ENCODE measurements at regions not wholly inside any gene's neighbourhood (a gene's known extent, or its start where the extent isn't known, plus 50 kb on each side); places are given as distances from the start of the nearest gene placed in this dataset.

DNA sequence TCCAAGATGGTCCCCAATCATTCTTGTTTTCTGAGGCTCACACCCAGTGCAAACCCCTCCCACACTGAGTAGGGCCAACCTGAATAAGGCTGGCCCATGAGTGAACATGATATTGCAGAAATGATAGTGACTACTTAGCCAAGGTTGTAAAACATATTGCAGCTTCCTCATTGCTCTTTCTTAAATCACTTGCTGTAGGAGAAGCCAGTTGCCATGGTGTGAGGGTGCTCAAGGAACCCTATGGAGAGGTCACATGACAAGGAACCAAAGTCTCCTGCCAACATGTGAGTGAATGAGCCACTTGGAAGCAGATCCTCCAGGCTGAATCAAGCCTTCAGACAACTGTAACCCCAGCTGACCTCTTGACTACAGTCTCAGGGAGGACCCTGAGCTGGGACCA lies 191.4 kb downstream of the RGS9 start:
- Histone ChIP-seq H3K9me3 (ENCODE audit: control insufficient read depth in 2 of 2, low read length in 2 of 2) (peaks cover 0 to 3% of the 10 kb centered on the region in 2 donors), H3K9ac (ENCODE audit: low read depth in 1 of 2, low read length in 2 of 2) (no peak overlapping the region), H3K27ac (ENCODE audit: low read depth in 2 of 2, low read length in 2 of 2) (peak overlapping the region in 1 of 2 donors; percentile 33), H3K4me1 (ENCODE audit: control insufficient read depth in 2 of 2, insufficient read depth in 2 of 2, low read length in 2 of 2) (peaks cover 0 to 11% of the 10 kb centered on the region in 2 donors), H3K27me3 (ENCODE audit: control insufficient read depth in 2 of 2, insufficient read depth in 2 of 2, low read length in 2 of 2) (no peaks in the 10 kb centered on the region), H3K36me3 (ENCODE audit: control insufficient read depth in 2 of 2, insufficient read depth in 2 of 2, low read length in 2 of 2) (no peaks in the 10 kb centered on the region), H3K4me3 (ENCODE audit: low read length in 2 of 2) (no peak overlapping the region)

- peaks cover 0 to 3% of the 10 kb centered on the region in 2 donors for H3K9me3 ChIP-seq (ENCODE audit: control insufficient read depth in 2 of 2, low read length in 2 of 2)
- H3K27me3 ChIP-seq (ENCODE audit: control insufficient read depth in 2 of 2, insufficient read depth in 2 of 2, low read length in 2 of 2), result no peaks in the 10 kb centered on the region
- no peak overlapping the region for H3K9ac ChIP-seq (ENCODE audit: low read depth in 1 of 2, low read length in 2 of 2)
- no peaks in the 10 kb centered on the region for H3K36me3 ChIP-seq (ENCODE audit: control insufficient read depth in 2 of 2, insufficient read depth in 2 of 2, low read length in 2 of 2)
- H3K4me1 ChIP-seq (ENCODE audit: control insufficient read depth in 2 of 2, insufficient read depth in 2 of 2, low read length in 2 of 2), result peaks cover 0 to 11% of the 10 kb centered on the region in 2 donors
- H3K4me3 ChIP-seq (ENCODE audit: low read length in 2 of 2), result no peak overlapping the region
- H3K27ac ChIP-seq (ENCODE audit: low read depth in 2 of 2, low read length in 2 of 2), result no peak overlapping the region
Measured at GRCh38 chr17:65324611-65325342, 187.6 kb downstream of the RGS9 start.

DNA sequence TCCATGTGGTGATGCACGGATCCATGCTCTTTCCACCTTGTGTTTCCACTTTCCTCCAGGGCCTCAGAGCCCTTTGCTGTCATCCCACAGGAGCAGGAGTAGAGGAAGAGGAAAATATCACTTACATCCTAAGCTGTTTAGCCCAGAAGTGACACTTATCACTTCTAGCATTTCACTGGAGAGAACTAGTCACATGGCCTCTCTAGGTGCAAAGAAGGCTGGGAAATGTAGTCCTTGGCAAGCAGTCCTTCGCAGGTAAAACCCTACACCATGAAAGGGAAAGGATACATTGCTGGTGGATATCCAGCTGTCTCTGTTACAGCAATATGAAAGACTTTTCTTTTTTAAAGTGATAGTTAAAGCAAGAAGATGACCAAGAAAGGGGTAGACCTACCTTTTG lies 185.9 kb downstream of the RGS9 start:
- no peaks in the 10 kb centered on the region for H3K36me3 ChIP-seq (ENCODE audit: control insufficient read depth in 2 of 2, insufficient read depth in 2 of 2, low read length in 2 of 2)
- peaks cover 0 to 4% of the 10 kb centered on the region in 2 donors for H3K4me1 ChIP-seq (ENCODE audit: control insufficient read depth in 2 of 2, insufficient read depth in 2 of 2, low read length in 2 of 2)
- H3K9me3 ChIP-seq (ENCODE audit: control insufficient read depth in 2 of 2, low read length in 2 of 2), result peaks cover 0 to under 1% of the 10 kb centered on the region in 2 donors

DNA sequence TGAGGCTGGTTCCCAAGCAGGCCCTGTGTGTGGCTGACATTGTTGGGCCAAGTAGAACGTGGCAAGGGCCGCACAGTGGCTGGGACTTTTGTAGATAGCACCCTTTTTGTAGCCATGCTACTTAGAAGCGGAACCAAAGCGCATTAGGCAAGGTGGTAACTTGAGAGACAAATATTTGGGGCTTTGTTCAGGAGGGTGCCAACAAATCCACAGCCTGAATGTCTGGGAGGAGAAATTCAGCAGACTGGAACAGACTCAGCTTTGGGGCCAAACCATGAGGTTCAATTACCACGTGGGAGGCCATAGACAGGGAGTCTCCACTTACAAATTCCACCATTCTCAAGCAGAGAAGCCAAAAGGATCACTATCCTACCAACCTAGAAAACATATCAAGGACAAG lies 183.7 kb downstream of the RGS9 start:
- Histone ChIP-seq H3K27ac (ENCODE audit: low read depth in 2 of 2, low read length in 2 of 2) (no peak overlapping the region), H3K4me3 (ENCODE audit: low read length in 2 of 2) (no peak overlapping the region), H3K4me1 (ENCODE audit: control insufficient read depth in 2 of 2, insufficient read depth in 2 of 2, low read length in 2 of 2) (peaks cover 0 to 4% of the 10 kb centered on the region in 2 donors), H3K9me3 (ENCODE audit: control insufficient read depth in 2 of 2, low read length in 2 of 2) (no peaks in the 10 kb centered on the region), H3K36me3 (ENCODE audit: control insufficient read depth in 2 of 2, insufficient read depth in 2 of 2, low read length in 2 of 2) (no peaks in the 10 kb centered on the region), H3K9ac (ENCODE audit: low read depth in 1 of 2, low read length in 2 of 2) (no peak overlapping the region), H3K27me3 (ENCODE audit: control insufficient read depth in 2 of 2, insufficient read depth in 2 of 2, low read length in 2 of 2) (no peaks in the 10 kb centered on the region)

More for the DNA sequence above, 185.9 kb downstream of the RGS9 start:
- Histone ChIP-seq H3K4me3 (ENCODE audit: low read length in 2 of 2) (no peak overlapping the region), H3K27ac (ENCODE audit: low read depth in 2 of 2, low read length in 2 of 2) (no peak overlapping the region), H3K27me3 (ENCODE audit: control insufficient read depth in 2 of 2, insufficient read depth in 2 of 2, low read length in 2 of 2) (no peaks in the 10 kb centered on the region), H3K9ac (ENCODE audit: low read depth in 1 of 2, low read length in 2 of 2) (no peak overlapping the region)

DNA sequence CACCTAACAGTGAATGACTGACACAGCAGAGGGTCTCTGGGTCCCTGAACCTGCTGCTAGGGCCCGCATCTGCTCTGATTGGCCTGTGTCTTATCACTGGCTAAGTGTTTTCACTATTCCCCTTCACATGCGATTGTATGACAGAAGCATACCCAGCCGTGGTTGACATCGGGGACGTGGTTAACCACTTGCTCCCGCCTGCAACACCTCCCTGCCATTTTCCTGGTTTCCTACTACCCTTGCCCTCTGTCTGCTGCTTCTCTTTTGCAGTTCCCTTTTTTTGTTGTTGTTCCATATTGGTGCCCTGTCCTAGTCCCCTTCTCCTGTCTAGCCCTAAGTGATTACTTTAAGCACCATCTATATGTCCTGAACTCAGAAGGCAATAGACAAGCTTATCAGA lies 177.0 kb downstream of the RGS9 start:
- Histone ChIP-seq H3K27ac (ENCODE audit: low read depth in 2 of 2, low read length in 2 of 2) (no peak overlapping the region), H3K4me3 (ENCODE audit: low read length in 2 of 2) (no peak overlapping the region), H3K4me1 (ENCODE audit: control insufficient read depth in 2 of 2, insufficient read depth in 2 of 2, low read length in 2 of 2) (peaks cover 0 to 3% of the 10 kb centered on the region in 2 donors), H3K27me3 (ENCODE audit: control insufficient read depth in 2 of 2, insufficient read depth in 2 of 2, low read length in 2 of 2) (peaks cover 0 to 4% of the 10 kb centered on the region in 2 donors), H3K9me3 (ENCODE audit: control insufficient read depth in 2 of 2, low read length in 2 of 2) (no peaks in the 10 kb centered on the region), H3K36me3 (ENCODE audit: control insufficient read depth in 2 of 2, insufficient read depth in 2 of 2, low read length in 2 of 2) (no peaks in the 10 kb centered on the region), H3K9ac (ENCODE audit: low read depth in 1 of 2, low read length in 2 of 2) (no peak overlapping the region)

GRCh38 chr17:65312718-65313377 lies 175.7 kb downstream of the RGS9 start:
- H3K27me3 ChIP-seq (ENCODE audit: control insufficient read depth in 2 of 2, insufficient read depth in 2 of 2, low read length in 2 of 2), result peaks cover 0 to 4% of the 10 kb centered on the region in 2 donors
- H3K9ac ChIP-seq (ENCODE audit: low read depth in 1 of 2, low read length in 2 of 2), result no peak overlapping the region
- H3K4me1 ChIP-seq (ENCODE audit: control insufficient read depth in 2 of 2, insufficient read depth in 2 of 2, low read length in 2 of 2), result peaks cover 0 to 3% of the 10 kb centered on the region in 2 donors
- no peaks in the 10 kb centered on the region for H3K9me3 ChIP-seq (ENCODE audit: control insufficient read depth in 2 of 2, low read length in 2 of 2)
- no peak overlapping the region for H3K27ac ChIP-seq (ENCODE audit: low read depth in 2 of 2, low read length in 2 of 2)
- no peaks in the 10 kb centered on the region for H3K36me3 ChIP-seq (ENCODE audit: control insufficient read depth in 2 of 2, insufficient read depth in 2 of 2, low read length in 2 of 2)
- H3K4me3 ChIP-seq (ENCODE audit: low read length in 2 of 2), result no peak overlapping the region

- no peak overlapping the region for H3K4me3 ChIP-seq (ENCODE audit: low read length in 2 of 2)
- H3K36me3 ChIP-seq (ENCODE audit: control insufficient read depth in 2 of 2, insufficient read depth in 2 of 2, low read length in 2 of 2), result no peaks in the 10 kb centered on the region
- no peaks in the 10 kb centered on the region for H3K9me3 ChIP-seq (ENCODE audit: control insufficient read depth in 2 of 2, low read length in 2 of 2)
- H3K9ac ChIP-seq (ENCODE audit: low read depth in 1 of 2, low read length in 2 of 2), result no peak overlapping the region
- H3K27ac ChIP-seq (ENCODE audit: low read depth in 2 of 2, low read length in 2 of 2), result no peak overlapping the region
- H3K4me1 ChIP-seq (ENCODE audit: control insufficient read depth in 2 of 2, insufficient read depth in 2 of 2, low read length in 2 of 2), result peaks cover 0 to 3% of the 10 kb centered on the region in 2 donors
- H3K27me3 ChIP-seq (ENCODE audit: control insufficient read depth in 2 of 2, insufficient read depth in 2 of 2, low read length in 2 of 2), result peaks cover 0 to 4% of the 10 kb centered on the region in 2 donors
Measured at GRCh38 chr17:65311261-65311660, 174.1 kb downstream of the RGS9 start.

DNA sequence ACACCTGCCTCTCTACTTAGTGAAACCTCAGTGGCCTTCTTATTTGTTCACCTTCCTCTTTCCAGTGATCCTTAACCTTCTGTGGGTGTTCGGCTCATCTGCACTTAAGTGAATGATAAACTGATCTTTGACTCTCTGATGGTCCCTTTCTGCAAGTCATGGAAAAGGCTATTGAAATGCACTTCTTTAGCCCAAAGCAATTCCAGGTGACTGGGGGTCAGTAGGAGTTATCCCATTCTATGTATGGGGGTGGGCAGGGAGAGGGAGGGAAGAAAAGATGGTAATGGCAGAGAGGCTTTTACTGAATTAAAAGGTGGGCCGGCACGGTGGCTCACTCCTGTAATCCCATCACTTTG lies 170.8 kb downstream of the RGS9 start:
- Histone ChIP-seq H3K4me1 (ENCODE audit: control insufficient read depth in 2 of 2, insufficient read depth in 2 of 2, low read length in 2 of 2) (peaks cover 0 to 3% of the 10 kb centered on the region in 2 donors), H3K27me3 (ENCODE audit: control insufficient read depth in 2 of 2, insufficient read depth in 2 of 2, low read length in 2 of 2) (no peaks in the 10 kb centered on the region), H3K9me3 (ENCODE audit: control insufficient read depth in 2 of 2, low read length in 2 of 2) (no peaks in the 10 kb centered on the region), H3K36me3 (ENCODE audit: control insufficient read depth in 2 of 2, insufficient read depth in 2 of 2, low read length in 2 of 2) (no peaks in the 10 kb centered on the region), H3K27ac (ENCODE audit: low read depth in 2 of 2, low read length in 2 of 2) (no peak overlapping the region), H3K4me3 (ENCODE audit: low read length in 2 of 2) (no peak overlapping the region), H3K9ac (ENCODE audit: low read depth in 1 of 2, low read length in 2 of 2) (no peak overlapping the region)

GRCh38 chr17:65307081-65307960 lies 170.2 kb downstream of the RGS9 start:
- H3K9ac ChIP-seq (ENCODE audit: low read depth in 1 of 2, low read length in 2 of 2), result no peak overlapping the region
- H3K36me3 ChIP-seq (ENCODE audit: control insufficient read depth in 2 of 2, insufficient read depth in 2 of 2, low read length in 2 of 2), result no peaks in the 10 kb centered on the region
- no peaks in the 10 kb centered on the region for H3K9me3 ChIP-seq (ENCODE audit: control insufficient read depth in 2 of 2, low read length in 2 of 2)
- no peaks in the 10 kb centered on the region for H3K27me3 ChIP-seq (ENCODE audit: control insufficient read depth in 2 of 2, insufficient read depth in 2 of 2, low read length in 2 of 2)
- no peaks in the 10 kb centered on the region for H3K4me1 ChIP-seq (ENCODE audit: control insufficient read depth in 2 of 2, insufficient read depth in 2 of 2, low read length in 2 of 2)
- H3K4me3 ChIP-seq (ENCODE audit: low read length in 2 of 2), result no peak overlapping the region
- no peak overlapping the region for H3K27ac ChIP-seq (ENCODE audit: low read depth in 2 of 2, low read length in 2 of 2)

GRCh38 chr17:65305778-65306177 lies 168.6 kb downstream of the RGS9 start:
- Histone ChIP-seq H3K4me3 (ENCODE audit: low read length in 2 of 2) (no peak overlapping the region), H3K36me3 (ENCODE audit: control insufficient read depth in 2 of 2, insufficient read depth in 2 of 2, low read length in 2 of 2) (no peaks in the 10 kb centered on the region), H3K9ac (ENCODE audit: low read depth in 1 of 2, low read length in 2 of 2) (no peak overlapping the region), H3K4me1 (ENCODE audit: control insufficient read depth in 2 of 2, insufficient read depth in 2 of 2, low read length in 2 of 2) (no peaks in the 10 kb centered on the region), H3K9me3 (ENCODE audit: control insufficient read depth in 2 of 2, low read length in 2 of 2) (no peaks in the 10 kb centered on the region), H3K27ac (ENCODE audit: low read depth in 2 of 2, low read length in 2 of 2) (no peak overlapping the region), H3K27me3 (ENCODE audit: control insufficient read depth in 2 of 2, insufficient read depth in 2 of 2, low read length in 2 of 2) (no peaks in the 10 kb centered on the region)

Data from mucosa of rectum (tissue), 2 donors.